Endodermal cell (in vitro differentiated cells): ENCODE measurements at regions not wholly inside any gene's neighbourhood (a gene's known extent, or its start where the extent isn't known, plus 50 kb on each side); places are given as distances from the start of the nearest gene placed in this dataset.

Experiments
- DNase-seq: peaks from one replicate; pipeline ENCODE4 v3.0.0-alpha.2; 2017
- H3K27ac ChIP-seq: 2 replicates; pipeline ENCODE4 v1.5.1; 2013; ENCODE audit warnings: mild to moderate bottlenecking, low read depth, low read length, moderate library complexity
- H3K27me3 ChIP-seq: 2 replicates; pipeline ENCODE4 v1.6.1; 2013; ENCODE audit warnings: mild to moderate bottlenecking, low read length, moderate library complexity; ENCODE audit not compliant: insufficient read depth, control insufficient read depth, poor library complexity, severe bottlenecking
- H3K36me3 ChIP-seq: 2 replicates; pipeline ENCODE4 v1.7.0; 2013; ENCODE audit warnings: mild to moderate bottlenecking, low read length, moderate library complexity; ENCODE audit not compliant: control insufficient read depth, insufficient read depth
- H3K4me1 ChIP-seq: one replicate; pipeline ENCODE4 v1.7.0; 2013; ENCODE audit warnings: low read length; ENCODE audit not compliant: control insufficient read depth, insufficient read depth
- H3K4me3 ChIP-seq: 2 replicates; pipeline ENCODE4 v1.5.1; 2013; ENCODE audit warnings: mild to moderate bottlenecking, low read length, moderate library complexity
- H3K9ac ChIP-seq: 2 replicates; pipeline ENCODE4 v1.6.1; 2013; ENCODE audit warnings: mild to moderate bottlenecking, low read length, moderate library complexity; ENCODE audit not compliant: poor library complexity, severe bottlenecking; ENCODE audit errors: extremely low read depth
- H3K9me3 ChIP-seq: 2 replicates; pipeline ENCODE4 v1.6.1; 2013; ENCODE audit warnings: mild to moderate bottlenecking, low read length, moderate library complexity; ENCODE audit not compliant: control insufficient read depth
- H3K27ac Mint-ChIP-seq: 2 replicates; pipeline ENCODE4 v1.8.0; 2020; ENCODE audit warnings: mixed read lengths
- H3K27me3 Mint-ChIP-seq: 2 replicates; pipeline ENCODE4 v1.8.0; 2021; ENCODE audit warnings: mild to moderate bottlenecking, mixed read lengths; ENCODE audit not compliant: insufficient read depth
- H3K36me3 Mint-ChIP-seq: 2 replicates; pipeline ENCODE4 v1.8.0; 2020; ENCODE audit warnings: low read depth, mixed read lengths
- H3K4me1 Mint-ChIP-seq: 2 replicates; pipeline ENCODE4 v1.8.0; 2020; ENCODE audit warnings: mixed read lengths
- H3K4me3 Mint-ChIP-seq: 2 replicates; pipeline ENCODE4 v1.8.0; 2020; ENCODE audit warnings: mild to moderate bottlenecking, moderate library complexity, mixed read lengths
- H3K9me3 Mint-ChIP-seq: 2 replicates; pipeline ENCODE4 v1.8.0; 2020; ENCODE audit warnings: mild to moderate bottlenecking, mixed read lengths
- CTCF ChIP-seq: fragments of 200-600 bp; sonication (generic); conservative IDR thresholded peaks from 2 replicates; pipeline ENCODE4 v1.5.0; 2021; ENCODE audit warnings: antibody characterized with exemption, mild to moderate bottlenecking
- WGBS, 2 experiments: methylation state at CpG; one replicate each; pipeline versions ENCODE4 v1.1.5 to v1.1.7; 2013; ENCODE audit warnings: missing lambda C conversion rate in 2 of 2, mixed read lengths in 1 of 2; ENCODE audit not compliant: insufficient coverage in 1 of 2, insufficient read length in 1 of 2; 5-methylcytosine and 5-hydroxymethylcytosine counted together

GRCh38 chr22:47279746-47280145 lies 517.3 kb downstream of the TBC1D22A start:
- Mint-ChIP-seq H3K4me3 (no peak overlapping the region), H3K27ac (no peak overlapping the region), H3K36me3 (peaks cover 4% of the 10 kb centered on the region), H3K9me3 (peaks cover 98% of the 10 kb centered on the region), H3K27me3 (no peaks in the 10 kb centered on the region), H3K4me1 (no peaks in the 10 kb centered on the region)
- Histone ChIP-seq H3K27me3 (no peaks in the 10 kb centered on the region), H3K4me3 (no peak overlapping the region), H3K27ac (no peak overlapping the region), H3K9ac (no peak overlapping the region), H3K36me3 (no peaks in the 10 kb centered on the region), H3K9me3 (peaks cover 64% of the 10 kb centered on the region), H3K4me1 (no peaks in the 10 kb centered on the region)
- no peak for DNase-seq
- WGBS, 2 experiments, result 51 to 76% methylated on average over 3 to 11 of the region's 11 CpGs
- TF ChIP-seq CTCF, result no peak

- no peaks in the 10 kb centered on the region for H3K36me3 ChIP-seq
- no peak overlapping the region for H3K27ac ChIP-seq
- no peak for TF ChIP-seq CTCF
- H3K4me1 Mint-ChIP-seq, result no peaks in the 10 kb centered on the region
- no peak overlapping the region for H3K27ac Mint-ChIP-seq
- H3K36me3 Mint-ChIP-seq, result peaks cover 4% of the 10 kb centered on the region
- H3K4me3 ChIP-seq, result no peak overlapping the region
- H3K9me3 ChIP-seq, result peaks cover 68% of the 10 kb centered on the region
- H3K27me3 ChIP-seq, result no peaks in the 10 kb centered on the region
- H3K27me3 Mint-ChIP-seq, result no peaks in the 10 kb centered on the region
- no peaks in the 10 kb centered on the region for H3K4me1 ChIP-seq
- H3K9ac ChIP-seq, result no peak overlapping the region
- peaks cover 98% of the 10 kb centered on the region for H3K9me3 Mint-ChIP-seq
- WGBS, 2 experiments, result 82 to 100% methylated on average over 3 to 8 of the region's 8 CpGs
- DNase-seq, result no peak
- no peak overlapping the region for H3K4me3 Mint-ChIP-seq
Measured at GRCh38 chr22:47279337-47279736, 516.9 kb downstream of the TBC1D22A start.

GRCh38 chr22:47278655-47279054 lies 516.2 kb downstream of the TBC1D22A start:
- H3K9me3 Mint-ChIP-seq, result peaks cover 98% of the 10 kb centered on the region
- no peak overlapping the region for H3K4me3 ChIP-seq
- H3K4me3 Mint-ChIP-seq, result no peak overlapping the region
- H3K4me1 Mint-ChIP-seq, result no peaks in the 10 kb centered on the region
- H3K36me3 Mint-ChIP-seq, result peaks cover 4% of the 10 kb centered on the region
- H3K9ac ChIP-seq, result no peak overlapping the region
- no peaks in the 10 kb centered on the region for H3K4me1 ChIP-seq
- H3K27me3 ChIP-seq, result no peaks in the 10 kb centered on the region
- WGBS, 2 experiments, result 75 to 80% methylated on average over 11 to 12 of the region's 12 CpGs
- DNase-seq, result no peak
- no peak for TF ChIP-seq CTCF
- no peak overlapping the region for H3K27ac Mint-ChIP-seq
- no peak overlapping the region for H3K27ac ChIP-seq
- H3K9me3 ChIP-seq, result peaks cover 73% of the 10 kb centered on the region
- no peaks in the 10 kb centered on the region for H3K27me3 Mint-ChIP-seq
- no peaks in the 10 kb centered on the region for H3K36me3 ChIP-seq
